BJ (cell line): ENCODE measurements at regions not wholly inside any gene's neighbourhood (a gene's known extent, or its start where the extent isn't known, plus 50 kb on each side); places are given as distances from the start of the nearest gene placed in this dataset.
"Not testable (repeated sequence)": the region's sequence is repeated elsewhere in the genome, so short reads cannot be mapped to it uniquely, and the experiment has no call there.

Experiments used
- CTCF ChIA-PET: fragments of 350-600 bp; formaldehyde crosslinking; extraction: SDS; loops from one replicate; lab custom pipeline; 2021; ENCODE audit warnings: antibody characterized with exemption, inconsistent platforms; lab: Yijun Ruan, JAX
- POLR2A ChIA-PET: fragments of 300-600 bp; sonication (Branson Sonifier 250); formaldehyde crosslinking; extraction: SDS; loops from one replicate; lab custom pipeline; 2021; ENCODE audit warnings: antibody characterized with exemption; lab: Charles Lee
- DNase-seq: peaks from one replicate; pipeline ENCODE4 v3.0.0-alpha.2; 2011; ENCODE audit warnings: low read depth
- H3K27me3 ChIP-seq: 2 replicates; pipeline ENCODE4 v1.6.0; 2011; ENCODE audit warnings: low read length; ENCODE audit not compliant: control insufficient read depth, insufficient read depth
- H3K36me3 ChIP-seq: 2 replicates; pipeline ENCODE4 v1.5.1; 2011; ENCODE audit warnings: low read length; ENCODE audit not compliant: control insufficient read depth, insufficient read depth
- H3K4me3 ChIP-seq: 2 replicates; pipeline ENCODE4 v1.5.1; 2011; ENCODE audit warnings: low read depth, mild to moderate bottlenecking, control low read depth, low read length
- CTCF ChIP-seq: IDR thresholded peaks from 2 replicates; pipeline ENCODE4 v1.5.1; 2011; ENCODE audit warnings: low read depth, mild to moderate bottlenecking, control low read depth, inconsistent platforms, low read length, moderate library complexity; ENCODE audit not compliant: insufficient read depth

DNA sequence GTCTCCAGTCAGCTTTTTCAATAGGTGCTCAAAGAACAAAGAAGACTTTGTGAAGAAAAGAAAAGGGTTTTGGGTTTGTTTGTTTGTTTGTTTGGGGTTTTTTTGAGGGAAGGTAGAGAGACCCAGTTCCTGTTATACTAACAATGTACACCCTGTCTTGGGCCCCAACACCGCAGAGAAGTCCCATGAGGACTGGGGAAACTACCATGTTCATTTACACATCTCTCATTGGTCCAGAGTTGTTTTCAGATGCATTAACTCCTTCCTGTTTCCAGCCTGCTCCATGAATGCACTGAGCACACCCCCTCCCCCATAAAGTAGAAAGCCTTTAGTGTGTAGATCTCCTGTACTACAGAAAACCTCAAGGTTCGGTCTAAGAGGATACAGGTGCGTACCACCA is 51.1 kb upstream of the SLC8A3 start:
- no peak for TF ChIP-seq CTCF
- Histone ChIP-seq H3K4me3 (no peak overlapping the region), H3K27me3 (no peaks in the 10 kb centered on the region), H3K36me3 (no peaks in the 10 kb centered on the region)
- DNase-seq = no peak
- ChIA-PET POLR2A (no interaction called here), CTCF (no interaction called here)

DNA sequence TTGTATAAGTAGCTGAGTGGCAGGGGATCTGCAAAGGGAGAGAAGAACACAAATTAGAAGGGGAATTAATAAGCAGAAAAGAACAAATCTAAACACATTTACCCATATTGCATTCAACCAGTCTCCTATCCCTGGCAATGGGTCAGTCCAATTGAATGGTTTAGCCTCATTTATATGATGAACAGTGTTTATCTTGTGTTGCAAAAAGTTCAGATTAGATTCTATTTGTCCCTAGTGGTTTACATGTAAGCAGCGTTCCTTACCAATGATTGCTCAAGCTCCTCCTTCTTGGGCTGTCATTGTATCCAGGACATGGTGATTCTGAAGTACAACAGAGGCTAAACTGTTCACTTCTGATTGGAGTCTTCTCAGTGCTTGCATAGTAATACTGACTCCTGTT is 49.9 kb upstream of the SLC8A3 start:
- POLR2A ChIA-PET, CTCF ChIA-PET: not testable (repeated sequence)

More for the DNA sequence above, 49.9 kb upstream of the SLC8A3 start:
- not testable (repeated sequence) for DNase-seq, H3K27me3 ChIP-seq, H3K36me3 ChIP-seq, H3K4me3 ChIP-seq
